NCI-H446 (cell line): ENCODE measurements at regions not wholly inside any gene's neighbourhood (a gene's known extent, or its start where the extent isn't known, plus 50 kb on each side); places are given as distances from the start of the nearest gene placed in this dataset.
A peak's percentile ranks its signal among the peaks of the same experiment; 100 is the strongest.

Experiments used
- DNase-seq, 2 experiments: peaks; one replicate each; lab custom pipeline; 2025; lab: John Stamatoyannopoulos, UW

- DNase-seq = no peak
These were observed 363.7 kb downstream of the CSNK1G3 start for GRCh38 chr5:123875561-123876275.

DNA sequence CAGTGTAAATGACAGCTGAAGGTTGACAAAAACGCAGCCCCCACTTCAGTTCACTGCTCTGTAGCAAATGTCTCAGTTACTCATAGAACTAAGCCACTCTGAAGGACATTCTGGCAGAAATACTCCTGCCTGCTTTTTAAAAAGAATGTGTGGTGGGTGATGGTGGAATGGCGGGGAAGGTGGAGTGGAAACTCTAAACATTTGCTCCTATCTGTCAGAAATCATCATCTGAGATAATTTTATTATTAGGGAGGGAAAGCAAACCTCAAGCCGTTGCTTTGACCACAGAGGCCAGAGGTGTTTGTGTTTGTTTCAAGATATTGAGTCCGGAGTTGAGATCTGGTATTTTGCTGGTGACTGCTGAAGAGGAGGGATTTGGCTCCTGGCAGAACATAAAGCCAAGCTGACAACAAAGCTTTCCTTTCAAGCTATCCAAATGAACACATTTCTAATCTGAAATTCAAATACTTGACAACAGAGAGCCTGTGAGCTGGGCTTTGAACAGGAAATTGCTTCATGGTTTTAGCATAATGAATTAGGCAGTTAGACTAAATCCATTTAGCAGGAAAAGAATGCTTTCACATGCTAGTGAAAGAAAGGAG, 362.7 kb downstream of the CSNK1G3 start:
- DNase-seq = no peak

GRCh38 chr5:123873846-123874245, 361.9 kb downstream of the CSNK1G3 start:
- DNase-seq = no peak

DNA sequence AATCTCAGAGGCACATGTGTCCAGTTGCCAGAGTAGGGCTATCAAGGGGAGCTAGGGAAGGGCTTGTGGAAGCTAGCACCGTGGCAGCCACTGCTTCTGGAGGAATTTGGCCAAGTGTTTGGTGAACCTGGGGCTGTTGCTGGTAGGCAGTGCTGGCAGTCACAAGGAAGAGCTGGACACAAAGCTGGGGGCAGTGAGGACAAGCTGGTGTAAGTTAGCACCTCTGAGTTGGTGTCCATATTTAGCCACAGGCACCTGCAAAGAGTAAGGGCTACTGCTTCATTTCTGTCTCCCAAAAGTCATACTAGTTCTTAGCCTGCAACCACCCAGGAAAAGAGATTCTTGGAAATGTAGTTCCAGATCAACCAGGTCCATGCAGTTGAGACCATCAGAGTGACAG, 359.4 kb downstream of the CSNK1G3 start:
- DNase-seq = no peak

GRCh38 chr5:123868881-123869280, 356.9 kb downstream of the CSNK1G3 start:
- no peak for DNase-seq

DNA sequence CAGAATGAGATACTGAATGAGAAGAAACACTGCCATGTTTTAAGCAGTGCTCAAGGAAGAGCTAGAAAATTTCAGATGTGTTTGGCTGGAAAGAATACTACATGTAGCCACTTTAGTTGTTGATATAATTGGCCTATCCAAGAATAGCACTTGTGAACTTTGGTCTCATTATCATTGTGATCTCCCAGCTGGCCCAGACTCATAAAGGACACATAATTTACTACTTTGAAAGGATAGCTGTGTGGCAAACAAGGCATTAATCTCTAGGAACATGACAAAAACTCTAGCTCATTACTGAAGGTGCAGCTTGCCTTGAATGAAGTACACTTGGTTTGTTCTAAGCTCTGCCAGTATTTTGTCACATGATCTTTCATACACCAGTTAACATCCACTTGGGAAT, 356.3 kb downstream of the CSNK1G3 start:
- peak; percentile 6 to 29 for DNase-seq

DNA sequence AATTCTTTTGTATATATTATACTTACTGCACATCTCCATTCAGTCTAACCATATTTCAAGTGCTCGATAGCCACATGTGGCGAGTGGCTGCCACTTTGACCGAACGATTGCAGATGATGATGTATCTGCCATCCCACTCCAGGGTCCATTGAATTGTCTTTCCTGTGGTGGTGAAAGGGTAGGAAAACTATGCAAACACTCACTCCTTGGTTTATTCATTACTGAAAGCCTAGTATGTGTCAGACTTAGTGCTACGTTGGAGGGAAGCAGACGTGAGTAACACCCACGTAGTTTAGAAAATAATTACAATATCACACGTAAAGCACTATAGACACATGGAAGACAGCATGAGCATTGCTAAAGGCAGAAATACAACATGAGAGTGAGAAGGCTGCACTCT, 353.7 kb downstream of the CSNK1G3 start:
- no peak for DNase-seq

GRCh38 chr5:123864578-123864977, 352.6 kb downstream of the CSNK1G3 start:
- DNase-seq = no peak

GRCh38 chr5:123858938-123859337, 347.0 kb downstream of the CSNK1G3 start:
- no peak for DNase-seq

DNA sequence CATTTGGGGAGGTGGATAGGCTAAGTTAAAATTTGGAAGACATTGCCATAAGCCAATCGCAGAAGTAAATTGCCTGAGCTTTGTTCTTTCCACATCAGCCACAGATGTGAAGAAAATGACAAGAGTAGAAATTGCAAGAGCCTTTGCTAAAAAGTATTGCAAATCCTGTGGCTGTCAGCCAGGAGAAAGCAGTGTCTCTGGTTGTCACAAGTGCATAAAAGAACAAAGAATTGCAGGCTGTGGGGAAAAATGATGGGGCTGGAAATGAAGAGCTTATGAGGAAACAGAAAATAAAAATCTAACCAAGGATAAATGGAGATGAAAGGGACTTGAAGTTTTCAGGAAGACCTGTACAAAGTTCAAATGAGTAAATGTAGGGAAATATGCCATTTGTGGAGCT, 344.8 kb downstream of the CSNK1G3 start:
- DNase-seq = no peak

DNA sequence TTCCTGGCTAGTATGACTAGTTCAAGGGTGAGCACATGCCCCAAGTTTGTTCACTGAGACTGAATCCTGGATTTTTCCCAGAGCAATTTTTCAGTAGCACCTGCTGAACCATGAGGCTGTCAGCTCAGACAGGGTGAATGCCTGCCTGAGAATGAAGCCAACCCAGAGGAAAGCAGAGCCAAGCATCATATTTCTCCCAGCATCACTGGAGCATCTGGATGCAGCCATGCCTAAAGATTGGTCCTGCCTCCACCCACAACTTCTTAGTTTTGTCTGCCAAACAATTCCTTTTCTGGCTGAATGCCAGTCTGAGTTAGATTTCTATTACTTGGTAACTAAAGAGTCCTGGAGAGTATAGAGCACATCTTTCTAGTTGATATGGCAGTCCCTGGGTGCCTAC, 343.6 kb downstream of the CSNK1G3 start:
- peak; percentile 95 to 97 for DNase-seq

GRCh38 chr5:123845356-123846100, 333.6 kb downstream of the CSNK1G3 start:
- DNase-seq = no peak

GRCh38 chr5:123844873-123845272, 332.9 kb downstream of the CSNK1G3 start:
- DNase-seq = no peak

GRCh38 chr5:123835421-123835820, 323.4 kb downstream of the CSNK1G3 start:
- no peak for DNase-seq

DNA sequence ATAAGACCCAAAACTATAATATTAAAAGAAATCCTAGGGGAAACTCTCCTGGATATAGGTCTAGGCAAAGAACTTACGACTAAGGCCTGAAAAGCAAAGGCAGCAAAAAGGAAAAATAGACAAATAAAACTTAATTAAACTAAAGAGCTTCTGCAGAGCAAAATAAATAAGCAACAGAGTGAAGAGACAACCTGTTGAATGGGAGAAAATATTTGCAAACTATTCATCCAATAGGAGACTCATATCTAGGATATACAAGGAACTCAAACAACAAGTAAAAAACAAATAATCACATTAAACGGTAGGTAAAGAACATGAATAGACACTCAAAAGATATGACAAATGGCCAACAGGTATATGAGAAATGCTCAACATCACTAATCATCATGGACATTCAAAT, 318.6 kb downstream of the CSNK1G3 start:
- DNase-seq = no peak

- no peak for DNase-seq
These were observed 315.8 kb downstream of the CSNK1G3 start for GRCh38 chr5:123827811-123828210.

DNA sequence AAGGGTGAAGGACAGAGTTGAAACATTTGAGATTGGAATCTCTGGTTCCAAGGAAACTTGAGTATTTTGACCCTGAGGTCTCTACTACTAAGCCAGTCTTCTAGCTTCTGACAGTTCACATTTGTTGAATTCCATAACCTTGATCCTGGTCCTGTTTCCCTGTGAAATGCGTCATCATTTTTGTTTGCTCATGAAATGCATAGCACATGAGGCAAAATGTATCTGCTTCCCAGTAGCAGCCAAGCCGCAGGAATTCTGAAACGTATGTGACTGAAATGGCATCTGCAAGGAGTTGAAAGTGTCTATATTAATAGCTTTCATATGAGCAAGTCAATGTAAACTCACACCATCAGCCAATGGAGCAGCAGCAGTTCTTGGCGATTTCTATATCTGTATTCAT, 307.9 kb downstream of the CSNK1G3 start:
- DNase-seq = no peak

DNA sequence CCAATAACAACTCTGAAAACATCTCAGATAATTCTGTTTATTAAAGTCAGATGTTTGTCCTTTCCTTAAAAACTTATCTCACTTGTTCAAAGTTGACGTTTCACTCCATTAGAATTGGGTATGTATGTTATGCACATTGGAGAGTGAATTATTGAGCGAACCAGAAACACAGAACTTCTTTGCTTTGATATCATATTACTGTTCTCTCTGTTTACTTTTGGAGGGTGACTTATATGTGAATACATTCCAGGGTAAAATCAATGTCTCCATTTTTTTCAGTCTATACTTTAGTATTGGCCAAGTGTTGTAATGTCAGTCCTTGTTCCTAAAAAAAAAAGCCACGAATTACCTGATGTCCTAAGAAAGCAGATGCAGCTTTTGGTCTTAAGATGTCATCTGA, 307.4 kb downstream of the CSNK1G3 start:
- DNase-seq = no peak

DNA sequence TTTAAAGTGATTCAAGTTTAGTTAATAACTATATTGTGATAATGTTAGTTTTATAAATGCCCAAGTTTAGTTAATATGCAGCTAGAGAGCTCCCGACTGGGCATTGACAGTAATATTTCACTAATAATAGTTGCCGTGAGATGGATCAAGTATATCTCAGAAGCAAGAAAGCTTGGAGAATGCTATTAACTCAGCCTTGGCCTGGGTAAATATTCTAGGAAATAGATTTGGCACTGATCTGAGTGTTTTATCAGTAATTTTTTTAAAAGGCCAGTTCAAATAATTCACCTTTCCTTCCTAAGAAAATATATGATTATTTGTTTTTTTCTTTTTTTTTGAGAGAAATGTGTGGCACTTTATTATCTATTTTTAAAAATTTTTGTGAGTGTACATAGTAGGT, 305.3 kb downstream of the CSNK1G3 start:
- DNase-seq = no peak

- DNase-seq = peak in 1 of 2 experiments; percentile 40
These were observed 303.0 kb downstream of the CSNK1G3 start for GRCh38 chr5:123814801-123815470.

- DNase-seq = peak in 1 of 2 experiments; percentile 34
These were observed 302.1 kb downstream of the CSNK1G3 start for GRCh38 chr5:123813937-123814624.

GRCh38 chr5:123813264-123813663, 301.3 kb downstream of the CSNK1G3 start:
- no peak for DNase-seq
